Stimulated activated CD8-positive, alpha-beta memory T cell treated with anti-CD3 and anti-CD28 coated beads, Interleukin-2, amount 100 ng/mL, for 1 hour (primary cell): ENCODE measurements at regions not wholly inside any gene's neighbourhood (a gene's known extent, or its start where the extent isn't known, plus 50 kb on each side); places are given as distances from the start of the nearest gene placed in this dataset.
"Not testable (repeated sequence)": the region's sequence is repeated elsewhere in the genome, so short reads cannot be mapped to it uniquely, and the experiment has no call there.

ENCODE experiments used
- DNase-seq, 2 donors: peaks; one replicate each; pipeline ENCODE4 v3.0.0-alpha.2; 2020; ENCODE audit warnings: low read depth in 2 of 2

GRCh38 chr7:34390103-34390502 is 267.9 kb upstream of the NPSR1 start:
- DNase-seq = no peak

GRCh38 chr7:34392972-34393371 is 265.0 kb upstream of the NPSR1 start:
- no peak for DNase-seq

GRCh38 chr7:34396437-34397064 is 261.5 kb upstream of the NPSR1 start:
- no peak for DNase-seq

- DNase-seq = no peak
Measured at GRCh38 chr7:34401776-34402175, 256.2 kb upstream of the NPSR1 start.

- DNase-seq = no peak
Measured at GRCh38 chr7:34406848-34407530, 251.0 kb upstream of the NPSR1 start.

GRCh38 chr7:34407586-34407985 is 250.4 kb upstream of the NPSR1 start:
- no peak for DNase-seq

- DNase-seq = no peak
Measured at GRCh38 chr7:34417781-34418180, 240.2 kb upstream of the NPSR1 start.

- DNase-seq = no peak
Measured at GRCh38 chr7:34421526-34421925, 236.5 kb upstream of the NPSR1 start.

GRCh38 chr7:34425194-34425593 is 232.8 kb upstream of the NPSR1 start:
- no peak for DNase-seq

GRCh38 chr7:34425631-34426384 is 232.2 kb upstream of the NPSR1 start:
- no peak for DNase-seq

GRCh38 chr7:34430456-34430855 is 227.6 kb upstream of the NPSR1 start:
- DNase-seq = no peak

GRCh38 chr7:34438436-34438835 is 219.6 kb upstream of the NPSR1 start:
- no peak for DNase-seq

GRCh38 chr7:34445653-34446052 is 212.4 kb upstream of the NPSR1 start:
- DNase-seq = no peak

- DNase-seq = not testable (repeated sequence)
Measured at GRCh38 chr7:34448531-34448930, 209.5 kb upstream of the NPSR1 start.

- DNase-seq = no peak
Measured at GRCh38 chr7:34449765-34450164, 208.3 kb upstream of the NPSR1 start.

- no peak for DNase-seq
Measured at GRCh38 chr7:34451183-34451582, 206.8 kb upstream of the NPSR1 start.

- DNase-seq = no peak
Measured at GRCh38 chr7:34451923-34452322, 206.1 kb upstream of the NPSR1 start.

GRCh38 chr7:34452363-34452762 is 205.7 kb upstream of the NPSR1 start:
- no peak for DNase-seq

- no peak for DNase-seq
Measured at GRCh38 chr7:34453150-34453549, 204.9 kb upstream of the NPSR1 start.

- DNase-seq = no peak
Measured at GRCh38 chr7:34454381-34454780, 203.6 kb upstream of the NPSR1 start.

GRCh38 chr7:34457329-34457728 is 200.7 kb upstream of the NPSR1 start:
- DNase-seq = no peak

GRCh38 chr7:34463830-34464229 is 194.2 kb upstream of the NPSR1 start:
- no peak for DNase-seq

- no peak for DNase-seq
Measured at GRCh38 chr7:34471844-34472243, 186.2 kb upstream of the NPSR1 start.
